ENCODE measurements at regions not wholly inside any gene's neighbourhood (a gene's known extent, or its start where the extent isn't known, plus 50 kb on each side); places are given as distances from the start of the nearest gene placed in this dataset.

DNA sequence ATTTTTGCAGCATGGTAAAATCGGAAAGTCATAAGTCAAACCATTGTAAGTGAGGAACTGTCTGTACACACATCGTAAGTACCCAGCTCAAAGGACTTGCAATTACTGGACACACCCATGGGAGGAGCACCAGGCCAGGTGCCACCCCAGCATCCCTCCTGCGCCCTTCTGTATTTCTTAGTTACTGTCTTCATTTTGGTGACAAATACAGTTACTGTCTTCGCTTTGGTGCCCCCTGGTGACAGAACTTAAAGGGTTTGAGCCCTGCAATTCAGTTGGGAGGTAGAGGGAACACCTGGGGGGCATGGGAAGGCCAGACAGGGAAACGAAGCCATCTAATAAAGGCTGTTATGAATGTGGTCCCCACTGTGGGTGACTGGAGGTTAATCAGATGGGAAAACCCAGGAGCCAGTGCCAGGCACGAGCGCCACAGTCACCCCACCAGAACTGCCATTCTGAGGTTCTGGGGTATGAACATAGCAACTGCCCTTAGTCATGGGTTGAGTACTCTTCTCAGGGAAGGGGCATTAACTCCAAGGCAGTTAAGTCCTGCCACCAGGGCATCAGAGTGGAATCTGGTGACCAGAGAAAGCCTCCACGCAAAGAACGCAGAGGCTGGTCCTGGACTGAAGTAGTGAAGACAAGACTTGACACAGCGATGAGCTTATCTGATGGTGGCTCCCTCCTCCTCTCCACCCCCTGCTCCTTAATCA, 612.9 kb downstream of the PTPRU start:
- in situ Hi-C loops (cut with HindIII; ENCODE audit: low sequenced_read_pairs): no loop called here
- TF ChIP-seq, protein P1, sequence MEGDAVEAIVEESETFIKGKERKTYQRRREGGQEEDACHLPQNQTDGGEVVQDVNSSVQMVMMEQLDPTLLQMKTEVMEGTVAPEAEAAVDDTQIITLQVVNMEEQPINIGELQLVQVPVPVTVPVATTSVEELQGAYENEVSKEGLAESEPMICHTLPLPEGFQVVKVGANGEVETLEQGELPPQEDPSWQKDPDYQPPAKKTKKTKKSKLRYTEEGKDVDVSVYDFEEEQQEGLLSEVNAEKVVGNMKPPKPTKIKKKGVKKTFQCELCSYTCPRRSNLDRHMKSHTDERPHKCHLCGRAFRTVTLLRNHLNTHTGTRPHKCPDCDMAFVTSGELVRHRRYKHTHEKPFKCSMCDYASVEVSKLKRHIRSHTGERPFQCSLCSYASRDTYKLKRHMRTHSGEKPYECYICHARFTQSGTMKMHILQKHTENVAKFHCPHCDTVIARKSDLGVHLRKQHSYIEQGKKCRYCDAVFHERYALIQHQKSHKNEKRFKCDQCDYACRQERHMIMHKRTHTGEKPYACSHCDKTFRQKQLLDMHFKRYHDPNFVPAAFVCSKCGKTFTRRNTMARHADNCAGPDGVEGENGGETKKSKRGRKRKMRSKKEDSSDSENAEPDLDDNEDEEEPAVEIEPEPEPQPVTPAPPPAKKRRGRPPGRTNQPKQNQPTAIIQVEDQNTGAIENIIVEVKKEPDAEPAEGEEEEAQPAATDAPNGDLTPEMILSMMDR (IDR thresholded peaks at IDR 0.05; ENCODE audit: low read depth, low read length, missing control alignments): peak; percentile 50
- no peak overlapping the region for H3K4me3 ChIP-seq (ENCODE audit: low read depth, low read length)
- no peak for DNase-seq (ENCODE audit: low read depth)

- no peak overlapping the region for H3K4me3 ChIP-seq (ENCODE audit: low read depth, low read length)
- TF ChIP-seq, protein P1 (IDR thresholded peaks at IDR 0.05; ENCODE audit: low read depth, low read length, missing control alignments): no peak
- DNase-seq (ENCODE audit: low read depth): no peak
- in situ Hi-C loops (cut with HindIII; ENCODE audit: low sequenced_read_pairs): no loop called here
Observed at GRCh38 chr1:29845910-29846309, 609.6 kb downstream of the PTPRU start.

GRCh38 chr1:29842130-29842529, 605.8 kb downstream of the PTPRU start:
- no peak overlapping the region for H3K4me3 ChIP-seq (ENCODE audit: low read depth, low read length)
- TF ChIP-seq, protein P1 (IDR thresholded peaks at IDR 0.05; ENCODE audit: low read depth, low read length, missing control alignments): no peak
- no peak for DNase-seq (ENCODE audit: low read depth)
- in situ Hi-C loops (cut with HindIII; ENCODE audit: low sequenced_read_pairs): no loop called here

- TF ChIP-seq, protein P1 (IDR thresholded peaks at IDR 0.05; ENCODE audit: low read depth, low read length, missing control alignments): no peak
- no peak for DNase-seq (ENCODE audit: low read depth)
- in situ Hi-C loops (cut with HindIII; ENCODE audit: low sequenced_read_pairs): no loop called here
- no peak overlapping the region for H3K4me3 ChIP-seq (ENCODE audit: low read depth, low read length)
Observed at GRCh38 chr1:29839726-29840125, 603.4 kb downstream of the PTPRU start.

DNA sequence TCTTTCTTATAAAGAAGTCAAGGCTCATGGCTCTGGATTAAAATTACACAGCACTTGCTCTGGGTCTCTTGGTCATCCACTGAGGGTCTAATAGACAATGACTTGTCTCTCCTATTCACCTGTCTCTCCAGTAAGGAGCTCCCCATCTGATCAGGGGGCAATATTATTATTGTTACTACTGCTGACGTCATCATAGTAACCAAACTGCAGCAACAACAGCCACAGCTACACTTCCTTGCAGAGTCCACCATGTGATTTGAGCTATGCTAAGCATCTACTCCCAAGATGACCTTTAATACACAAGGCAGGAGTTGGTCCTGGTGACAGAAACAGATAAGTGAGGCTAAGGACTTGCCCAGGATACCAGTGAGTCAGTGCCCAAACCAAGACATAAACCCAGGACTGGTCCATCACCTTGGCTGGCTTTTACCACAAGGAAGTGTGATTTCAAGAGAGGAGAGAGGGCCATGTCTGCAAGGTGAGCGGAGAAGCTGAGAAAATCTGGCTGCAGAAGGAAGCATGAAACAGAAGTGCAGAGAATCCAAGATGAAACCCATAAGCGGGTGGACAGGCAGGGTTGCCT, 602.5 kb downstream of the PTPRU start:
- DNase-seq (ENCODE audit: low read depth): no peak
- no peak overlapping the region for H3K4me3 ChIP-seq (ENCODE audit: low read depth, low read length)
- TF ChIP-seq, protein P1 (IDR thresholded peaks at IDR 0.05; ENCODE audit: low read depth, low read length, missing control alignments): no peak
- in situ Hi-C loops (cut with HindIII; ENCODE audit: low sequenced_read_pairs): no loop called here

DNA sequence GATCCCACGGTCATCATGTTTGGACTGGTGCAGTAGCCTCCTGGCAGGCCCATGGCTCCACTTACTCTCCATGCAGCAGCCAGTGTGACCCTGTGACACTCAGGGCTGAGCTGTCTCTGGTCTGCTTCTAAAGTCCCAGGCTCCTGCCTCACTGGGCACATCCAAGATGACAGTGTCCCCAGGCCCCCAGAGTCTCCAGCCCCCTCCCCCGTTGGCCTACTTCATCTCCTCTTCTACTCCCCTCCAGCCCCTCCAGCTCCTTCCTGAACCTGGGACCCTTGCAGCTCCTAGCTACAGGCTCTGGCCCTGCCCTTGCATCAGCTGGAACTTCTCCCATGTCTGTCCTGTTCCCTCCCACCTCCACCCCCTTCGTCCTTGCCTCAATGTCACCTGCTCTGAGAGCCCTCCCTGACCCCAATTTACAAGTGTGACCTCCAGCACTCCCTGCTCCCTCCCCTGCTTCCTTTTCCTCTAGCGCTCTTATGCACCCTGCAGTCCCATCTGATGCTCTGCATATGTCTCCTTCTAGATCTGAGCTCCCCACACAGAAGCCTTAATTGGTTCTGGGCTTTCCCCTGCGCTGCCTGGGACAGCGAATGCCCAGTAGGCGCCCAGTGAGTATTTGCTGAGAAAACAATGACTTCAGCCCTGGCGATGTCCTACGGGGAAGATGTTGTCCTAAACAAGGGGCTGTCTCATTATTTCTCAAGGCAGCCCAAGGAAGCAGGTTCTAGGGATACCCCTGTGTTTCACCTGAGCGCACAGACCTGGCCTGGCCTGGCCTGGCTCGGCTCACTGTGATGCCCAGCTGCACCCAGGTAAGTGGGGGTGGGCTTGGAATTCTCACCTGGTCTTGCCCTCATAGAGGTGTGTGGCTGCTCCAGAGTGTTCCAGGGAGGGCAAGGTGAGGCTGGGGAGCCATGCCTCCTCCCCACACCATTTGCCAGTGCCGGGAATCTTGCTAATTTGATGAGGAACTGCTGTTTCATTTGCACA, 600.6 kb downstream of the PTPRU start:
- TF ChIP-seq, protein P1 (IDR thresholded peaks at IDR 0.05; ENCODE audit: low read depth, low read length, missing control alignments): no peak
- in situ Hi-C loops (cut with HindIII; ENCODE audit: low sequenced_read_pairs): no loop called here
- H3K4me3 ChIP-seq (ENCODE audit: low read depth, low read length): no peak overlapping the region
- DNase-seq (ENCODE audit: low read depth): no peak
